ENCODE measurements at regions not wholly inside any gene's neighbourhood (a gene's known extent, or its start where the extent isn't known, plus 50 kb on each side); places are given as distances from the start of the nearest gene placed in this dataset.

DNA sequence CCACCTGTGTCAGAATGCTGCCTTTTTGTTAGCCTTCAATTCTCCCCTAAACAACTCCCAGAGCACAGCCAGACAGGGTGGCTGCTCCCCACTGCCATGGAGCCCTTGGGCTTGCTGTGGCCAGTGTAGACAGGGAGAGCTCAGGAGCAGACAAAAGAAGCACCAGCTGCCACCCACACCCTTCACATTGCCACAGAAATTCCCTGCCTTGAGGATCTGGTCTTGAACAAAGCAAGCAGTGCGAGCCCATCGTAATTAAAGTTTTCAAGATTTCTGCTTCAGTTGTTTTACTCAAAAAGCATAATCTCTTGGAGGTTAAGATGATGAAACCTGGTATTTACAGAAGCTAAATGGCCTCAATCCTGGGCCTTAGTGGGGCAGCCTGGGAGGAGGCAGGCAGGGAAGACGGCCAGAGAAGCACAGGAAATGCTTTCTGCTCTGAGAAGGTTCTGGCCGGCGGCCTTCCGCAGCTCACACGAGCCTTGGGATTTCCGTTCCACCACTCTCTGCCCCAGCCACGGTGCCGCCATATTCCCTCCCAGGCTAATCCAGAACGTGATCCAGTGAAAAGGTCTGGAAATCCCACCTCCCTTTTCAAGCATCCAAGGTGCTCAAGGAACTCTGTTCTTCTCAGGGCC, 535.2 kb downstream of the BCL11B start:
- H3K27me3 ChIP-seq, result peaks cover 12% of the 10 kb centered on the region
- no peaks in the 10 kb centered on the region for H3K36me3 ChIP-seq
- ATAC-seq, result no peak
- TF ChIP-seq CTCF (IDR thresholded peaks at IDR 0.05) (no peak), POLR2A (IDR thresholded peaks at IDR 0.05) (no peak), EP300 (IDR thresholded peaks at IDR 0.05) (no peak), POLR2AphosphoS5 (IDR thresholded peaks at IDR 0.05) (no peak)
- no peaks in the 10 kb centered on the region for H3K9me3 ChIP-seq
- H3K4me3 ChIP-seq, result no peak overlapping the region
- WGBS, 2 donors (ENCODE audit: low coverage in 1 of 2), result 79% methylated on average over 11 of the region's 11 CpGs; no CpG with 5 or more reads in 1 of the 2 donors
- no peaks in the 10 kb centered on the region for H3K4me1 ChIP-seq
- H3K27ac ChIP-seq, result no peak overlapping the region

DNA sequence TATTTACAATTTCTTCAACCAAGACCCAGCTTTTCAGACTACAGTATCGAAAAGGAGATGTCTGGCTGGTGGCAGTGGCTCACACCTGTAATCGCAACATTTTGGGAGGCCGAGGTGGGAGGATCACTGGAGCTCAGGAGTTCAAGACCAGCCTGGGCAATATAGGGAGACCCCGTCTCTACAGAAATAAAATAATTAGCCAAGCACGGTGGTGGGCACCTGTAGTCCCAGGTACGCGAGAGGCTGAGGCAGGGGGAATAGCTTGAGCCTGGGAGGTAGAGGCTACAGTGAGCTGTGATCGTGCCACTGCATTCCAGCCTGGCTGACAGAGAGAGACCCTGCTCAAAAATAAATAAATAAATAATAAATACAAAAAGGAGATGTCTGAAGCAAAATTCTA, 530.5 kb downstream of the BCL11B start:
- WGBS, 2 donors (ENCODE audit: low coverage in 1 of 2), result 95 to 96% methylated on average over 4 to 5 of the region's 8 CpGs
- ATAC-seq, result no peak
- Histone ChIP-seq H3K4me1 (no peaks in the 10 kb centered on the region), H3K27ac (no peak overlapping the region), H3K9me3 (no peaks in the 10 kb centered on the region), H3K36me3 (no peaks in the 10 kb centered on the region), H3K4me3 (no peak overlapping the region), H3K27me3 (peaks cover 20% of the 10 kb centered on the region)
- no peak for TF ChIP-seq POLR2A (IDR thresholded peaks at IDR 0.05)
- TF ChIP-seq EP300 (IDR thresholded peaks at IDR 0.05), result no peak
- no peak for TF ChIP-seq POLR2AphosphoS5 (IDR thresholded peaks at IDR 0.05)
- no peak for TF ChIP-seq CTCF (IDR thresholded peaks at IDR 0.05)

GRCh38 chr14:98742001-98742400, 530.0 kb downstream of the BCL11B start:
- WGBS, 2 donors (ENCODE audit: low coverage in 1 of 2), result 73 to 80% methylated on average over 4 to 7 of the region's 7 CpGs
- Histone ChIP-seq H3K9me3 (no peaks in the 10 kb centered on the region), H3K4me3 (no peak overlapping the region), H3K27ac (no peak overlapping the region), H3K36me3 (no peaks in the 10 kb centered on the region), H3K27me3 (peaks cover 20% of the 10 kb centered on the region), H3K4me1 (no peaks in the 10 kb centered on the region)
- ATAC-seq, result no peak
- TF ChIP-seq POLR2A (IDR thresholded peaks at IDR 0.05) (no peak), POLR2AphosphoS5 (IDR thresholded peaks at IDR 0.05) (no peak), CTCF (IDR thresholded peaks at IDR 0.05) (no peak), EP300 (IDR thresholded peaks at IDR 0.05) (no peak)

DNA sequence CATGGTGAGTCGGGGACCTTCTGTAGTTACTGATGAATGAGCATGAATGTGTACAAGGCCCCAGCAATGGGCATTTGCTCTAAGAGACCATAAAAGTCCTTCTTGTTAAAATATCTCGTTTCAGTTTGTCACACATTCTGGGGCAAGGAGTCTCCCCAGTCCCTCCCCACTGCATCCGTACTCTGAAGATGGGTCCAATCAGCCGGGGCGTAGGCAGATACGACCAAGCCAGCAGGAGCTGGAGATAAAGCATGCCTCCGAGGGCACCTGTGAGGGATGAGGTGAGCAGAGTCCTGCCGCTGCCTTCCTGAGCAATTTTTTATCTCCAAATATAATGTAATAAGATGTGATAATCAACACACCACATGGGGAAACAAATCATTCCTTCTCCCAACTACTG, 528.5 kb downstream of the BCL11B start:
- Histone ChIP-seq H3K4me1 (no peaks in the 10 kb centered on the region), H3K36me3 (no peaks in the 10 kb centered on the region), H3K4me3 (no peak overlapping the region), H3K27ac (no peak overlapping the region), H3K27me3 (peaks cover 20% of the 10 kb centered on the region), H3K9me3 (no peaks in the 10 kb centered on the region)
- WGBS, 2 donors (ENCODE audit: low coverage in 1 of 2), result 71 to 83% methylated on average over 2 to 3 of the region's 8 CpGs
- ATAC-seq, result no peak
- TF ChIP-seq CTCF (IDR thresholded peaks at IDR 0.05) (no peak), POLR2A (IDR thresholded peaks at IDR 0.05) (no peak), EP300 (IDR thresholded peaks at IDR 0.05) (no peak), POLR2AphosphoS5 (IDR thresholded peaks at IDR 0.05) (no peak)

DNA sequence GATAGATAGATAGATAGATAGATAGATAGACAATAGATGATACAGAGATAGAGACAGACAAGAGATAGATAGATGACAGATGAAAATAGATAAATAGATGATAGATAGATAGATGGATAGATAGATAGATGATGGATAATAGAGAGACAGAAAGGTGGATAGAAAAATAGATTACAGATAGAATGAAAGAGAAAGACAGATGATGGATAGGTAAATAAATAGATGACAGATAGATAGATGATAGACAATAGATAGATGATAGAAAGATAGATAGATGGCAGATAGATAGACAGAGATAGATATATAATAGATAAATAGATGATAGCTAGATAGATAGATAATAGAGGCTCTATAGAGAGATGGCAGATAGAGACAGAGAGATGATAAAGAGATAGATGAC, 523.0 kb downstream of the BCL11B start:
- TF ChIP-seq POLR2A (IDR thresholded peaks at IDR 0.05) (no peak), CTCF (IDR thresholded peaks at IDR 0.05) (no peak), POLR2AphosphoS5 (IDR thresholded peaks at IDR 0.05) (no peak), EP300 (IDR thresholded peaks at IDR 0.05) (no peak)
- H3K4me1 ChIP-seq, result no peaks in the 10 kb centered on the region
- H3K36me3 ChIP-seq, result no peaks in the 10 kb centered on the region
- ATAC-seq, result no peak
- peaks cover 4% of the 10 kb centered on the region for H3K27me3 ChIP-seq
- H3K27ac ChIP-seq, result no peak overlapping the region
- no peaks in the 10 kb centered on the region for H3K9me3 ChIP-seq
- H3K4me3 ChIP-seq, result no peak overlapping the region
